Mesendoderm (in vitro differentiated cells): ENCODE measurements at regions not wholly inside any gene's neighbourhood (a gene's known extent, or its start where the extent isn't known, plus 50 kb on each side); places are given as distances from the start of the nearest gene placed in this dataset.

ENCODE experiments used
- DNase-seq: peaks from one replicate; pipeline ENCODE4 v3.0.0; 2013
- H2AK5ac ChIP-seq: 2 replicates; pipeline ENCODE4 v1.6.1; 2013; ENCODE audit warnings: low read length, inconsistent platforms
- H2BK120ac ChIP-seq: 2 replicates; pipeline ENCODE4 v1.6.1; 2013; ENCODE audit warnings: low read depth, mild to moderate bottlenecking, low read length, moderate library complexity, mixed read lengths
- H2BK15ac ChIP-seq: replicated peaks from 2 replicates; pipeline ENCODE4 v1.6.1; 2013; ENCODE audit warnings: low read depth, mild to moderate bottlenecking, moderate library complexity
- H2BK5ac ChIP-seq: 2 replicates; pipeline ENCODE4 v1.6.1; 2013; ENCODE audit warnings: low read length, inconsistent platforms
- H3K18ac ChIP-seq: 2 replicates; pipeline ENCODE4 v1.6.1; 2013; ENCODE audit warnings: mild to moderate bottlenecking, low read length, mixed read lengths
- H3K23ac ChIP-seq: one replicate; pipeline ENCODE4 v1.6.1; 2013; ENCODE audit warnings: low read length
- H3K27ac ChIP-seq: 2 replicates; pipeline ENCODE4 v1.5.1; 2013; ENCODE audit warnings: low read depth, mild to moderate bottlenecking, inconsistent platforms, low read length, moderate library complexity
- H3K27me3 ChIP-seq: 2 replicates; pipeline ENCODE4 v1.6.1; 2013; ENCODE audit warnings: low read length, control low read depth, mild to moderate bottlenecking, inconsistent platforms; ENCODE audit not compliant: insufficient read depth, poor library complexity
- H3K36me3 ChIP-seq: 2 replicates; pipeline ENCODE4 v1.6.1; 2013; ENCODE audit warnings: low read length, inconsistent platforms; ENCODE audit not compliant: control insufficient read depth, insufficient read depth
- H3K4ac ChIP-seq: one replicate; pipeline ENCODE4 v1.6.1; 2013; ENCODE audit warnings: low read depth, mild to moderate bottlenecking, low read length, moderate library complexity
- H3K4me1 ChIP-seq: 2 replicates; pipeline ENCODE4 v1.6.1; 2013; ENCODE audit warnings: low read depth, low read length, inconsistent platforms; ENCODE audit not compliant: control insufficient read depth
- H3K4me2 ChIP-seq: 2 replicates; pipeline ENCODE4 v1.6.1; 2013; ENCODE audit warnings: low read length
- H3K4me3 ChIP-seq: 2 replicates; pipeline ENCODE4 v1.5.1; 2013; ENCODE audit warnings: mild to moderate bottlenecking, low read length
- H3K56ac ChIP-seq: one replicate; pipeline ENCODE4 v1.6.1; 2013; ENCODE audit warnings: low read length
- H3K79me1 ChIP-seq: 2 replicates; pipeline ENCODE4 v1.6.1; 2013; ENCODE audit warnings: low read length, inconsistent platforms
- H3K79me2 ChIP-seq: 2 replicates; pipeline ENCODE4 v1.6.1; 2013; ENCODE audit warnings: mild to moderate bottlenecking, low read length; ENCODE audit not compliant: control insufficient read depth, insufficient read depth
- H3K9ac ChIP-seq: 2 replicates; pipeline ENCODE4 v1.6.1; 2013; ENCODE audit warnings: low read length, inconsistent platforms
- H4K5ac ChIP-seq: one replicate; pipeline ENCODE4 v1.6.1; 2013; ENCODE audit warnings: low read length
- H4K8ac ChIP-seq: one replicate; pipeline ENCODE4 v1.6.1; 2013; ENCODE audit warnings: low read depth, mild to moderate bottlenecking, control low read depth, low read length, moderate library complexity
- WGBS: extraction: QIAGEN DNeasy Blood & Tissue Kit; methylation state at CpG from one replicate; pipeline ENCODE4 v1.1.7; 2013; ENCODE audit warnings: low lambda C conversion rate, missing lambda C conversion rate; ENCODE audit not compliant: insufficient coverage; ENCODE audit errors: extremely low coverage; 5-methylcytosine and 5-hydroxymethylcytosine counted together

GRCh38 chr3:45306406-45307008 is 80.4 kb upstream of the TMEM158 start:
- Histone ChIP-seq H3K18ac (no peak overlapping the region), H4K8ac (no peak overlapping the region), H3K4me2 (no peak overlapping the region), H3K56ac (no peak overlapping the region), H2BK5ac (no peak overlapping the region), H3K9ac (no peak overlapping the region), H3K4me3 (no peak overlapping the region), H4K5ac (no peak overlapping the region), H3K4me1 (no peaks in the 10 kb centered on the region), H2BK120ac (no peak overlapping the region), H3K36me3 (no peaks in the 10 kb centered on the region), H3K79me1 (no peaks in the 10 kb centered on the region), H3K27ac (no peak overlapping the region), H3K4ac (no peak overlapping the region), H2AK5ac (no peak overlapping the region), H3K79me2 (no peaks in the 10 kb centered on the region), H3K27me3 (no peaks in the 10 kb centered on the region), H3K23ac (no peak overlapping the region), H2BK15ac (no peak overlapping the region)
- WGBS, result no CpG with 5 or more reads among the region's 37 CpGs
- DNase-seq, result no peak

DNA sequence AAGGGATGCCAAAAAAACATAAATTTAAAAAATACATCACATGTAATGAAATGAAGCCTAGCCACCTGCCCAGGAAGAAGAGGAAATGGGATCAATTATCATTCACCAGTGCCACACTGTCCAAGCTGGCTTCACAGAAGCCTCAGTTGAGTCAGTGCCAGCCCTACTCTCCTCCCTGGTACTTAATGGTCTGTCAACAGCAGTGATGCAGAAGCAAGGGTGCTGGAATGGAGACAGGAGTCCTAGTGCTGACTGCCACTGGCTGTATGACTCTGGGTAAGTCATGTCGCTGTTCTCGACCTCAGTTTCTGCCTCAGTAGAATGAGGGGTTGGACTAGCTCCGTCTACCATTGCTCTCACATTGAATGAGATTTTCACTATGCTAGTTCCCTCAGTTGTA is 78.5 kb upstream of the LARS2 start:
- no peak overlapping the region for H3K4me2 ChIP-seq
- H3K79me1 ChIP-seq, result no peaks in the 10 kb centered on the region
- H3K4me3 ChIP-seq, result no peak overlapping the region
- no peak overlapping the region for H3K56ac ChIP-seq
- no peaks in the 10 kb centered on the region for H3K27me3 ChIP-seq
- no peak overlapping the region for H2AK5ac ChIP-seq
- no peak overlapping the region for H4K5ac ChIP-seq
- no peak overlapping the region for H3K23ac ChIP-seq
- no peaks in the 10 kb centered on the region for H3K36me3 ChIP-seq
- no peaks in the 10 kb centered on the region for H3K79me2 ChIP-seq
- no peak overlapping the region for H3K27ac ChIP-seq
- no peak overlapping the region for H2BK5ac ChIP-seq
- no peak overlapping the region for H3K9ac ChIP-seq
- WGBS, result no CpG with 5 or more reads among the region's 3 CpGs
- H3K4ac ChIP-seq, result no peak overlapping the region
- no peak overlapping the region for H4K8ac ChIP-seq
- no peak overlapping the region for H2BK120ac ChIP-seq
- peaks cover 12% of the 10 kb centered on the region for H3K4me1 ChIP-seq
- no peak overlapping the region for H2BK15ac ChIP-seq
- no peak for DNase-seq
- H3K18ac ChIP-seq, result no peak overlapping the region

DNA sequence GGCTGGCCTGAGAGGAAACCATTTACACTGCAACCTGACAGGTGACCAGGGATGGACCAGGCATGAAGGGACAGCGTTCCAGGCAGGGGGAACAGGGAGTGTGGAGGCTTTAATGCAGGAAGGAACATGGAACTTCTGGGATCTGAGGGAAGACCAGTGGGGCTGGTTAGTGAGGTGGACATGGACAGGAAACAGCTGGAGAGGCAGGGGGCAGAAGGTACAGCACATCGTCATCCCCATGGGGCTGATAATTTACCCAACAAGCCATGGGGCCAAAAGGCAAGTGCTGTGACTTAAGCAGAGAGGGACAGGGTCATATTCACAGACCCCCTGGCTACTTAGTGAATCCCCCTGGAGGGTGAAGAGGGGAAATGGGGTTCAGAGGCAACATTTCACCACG is 77.0 kb upstream of the LARS2 start:
- no peaks in the 10 kb centered on the region for H3K36me3 ChIP-seq
- H3K23ac ChIP-seq, result no peak overlapping the region
- no peak overlapping the region for H3K27ac ChIP-seq
- no peaks in the 10 kb centered on the region for H3K79me1 ChIP-seq
- no peak overlapping the region for H3K4me2 ChIP-seq
- H4K5ac ChIP-seq, result no peak overlapping the region
- H2BK5ac ChIP-seq, result no peak overlapping the region
- no peak for DNase-seq
- H2BK120ac ChIP-seq, result no peak overlapping the region
- no peak overlapping the region for H3K18ac ChIP-seq
- H3K4ac ChIP-seq, result no peak overlapping the region
- peaks cover 12% of the 10 kb centered on the region for H3K4me1 ChIP-seq
- WGBS, result no CpG with 5 or more reads among the region's 3 CpGs
- no peaks in the 10 kb centered on the region for H3K27me3 ChIP-seq
- no peak overlapping the region for H2AK5ac ChIP-seq
- H3K4me3 ChIP-seq, result no peak overlapping the region
- no peak overlapping the region for H4K8ac ChIP-seq
- H2BK15ac ChIP-seq, result no peak overlapping the region
- H3K56ac ChIP-seq, result no peak overlapping the region
- H3K9ac ChIP-seq, result no peak overlapping the region
- H3K79me2 ChIP-seq, result no peaks in the 10 kb centered on the region

- H4K5ac ChIP-seq, result no peak overlapping the region
- no peak overlapping the region for H2BK120ac ChIP-seq
- peaks cover 12% of the 10 kb centered on the region for H3K4me1 ChIP-seq
- no peak overlapping the region for H3K27ac ChIP-seq
- no peak overlapping the region for H3K23ac ChIP-seq
- no peak overlapping the region for H3K9ac ChIP-seq
- H2AK5ac ChIP-seq, result peak overlapping the region; percentile 35
- H3K4me3 ChIP-seq, result no peak overlapping the region
- no peaks in the 10 kb centered on the region for H3K36me3 ChIP-seq
- H3K4me2 ChIP-seq, result no peak overlapping the region
- no peak overlapping the region for H4K8ac ChIP-seq
- H3K79me1 ChIP-seq, result no peaks in the 10 kb centered on the region
- H3K79me2 ChIP-seq, result no peaks in the 10 kb centered on the region
- no peak overlapping the region for H3K18ac ChIP-seq
- H2BK15ac ChIP-seq, result no peak overlapping the region
- peak overlapping the region; percentile 20 for H3K56ac ChIP-seq
- no peak overlapping the region for H3K4ac ChIP-seq
- WGBS, result 100% methylated on average over 1 of the region's 9 CpGs
- DNase-seq, result no peak
- no peaks in the 10 kb centered on the region for H3K27me3 ChIP-seq
- H2BK5ac ChIP-seq, result no peak overlapping the region
Measured at GRCh38 chr3:45311953-45312801, 76.2 kb upstream of the LARS2 start.

GRCh38 chr3:45312836-45313493 is 75.4 kb upstream of the LARS2 start:
- Histone ChIP-seq H3K4me3 (no peak overlapping the region), H4K5ac (no peak overlapping the region), H3K23ac (no peak overlapping the region), H3K27me3 (no peaks in the 10 kb centered on the region), H3K56ac (peak overlapping the region; percentile 20), H4K8ac (no peak overlapping the region), H2BK120ac (no peak overlapping the region), H2AK5ac (peak overlapping the region; percentile 35), H2BK15ac (no peak overlapping the region), H3K27ac (no peak overlapping the region), H3K4me2 (no peak overlapping the region), H3K79me2 (no peaks in the 10 kb centered on the region), H3K18ac (no peak overlapping the region), H3K79me1 (no peaks in the 10 kb centered on the region), H3K4ac (no peak overlapping the region), H3K9ac (no peak overlapping the region), H2BK5ac (no peak overlapping the region), H3K4me1 (peaks cover 12% of the 10 kb centered on the region), H3K36me3 (no peaks in the 10 kb centered on the region)
- no CpG with 5 or more reads among the region's 7 CpGs for WGBS
- DNase-seq, result peak; percentile 37
